Retinal pigment epithelial cell (primary cell): ENCODE measurements at regions not wholly inside any gene's neighbourhood (a gene's known extent, or its start where the extent isn't known, plus 50 kb on each side); places are given as distances from the start of the nearest gene placed in this dataset.

Experiments
- DNase-seq: peaks from one replicate; pipeline ENCODE4 v3.0.0-alpha.2; 2010; ENCODE audit warnings: low read depth
- H3K4me3 ChIP-seq: 2 replicates; pipeline ENCODE4 v1.5.1; 2011; ENCODE audit warnings: mild to moderate bottlenecking, low read length, control low read depth, moderate library complexity
- CTCF ChIP-seq: conservative IDR thresholded peaks from 2 replicates; pipeline ENCODE4 v1.5.1; 2011; ENCODE audit warnings: low read depth, low read length, control low read depth, inconsistent platforms

GRCh38 chr7:94087664-94088352 lies 83.7 kb upstream of the BET1 start:
- peak; percentile 21 for DNase-seq
- peak; percentile 83 for TF ChIP-seq CTCF
- no peak overlapping the region for H3K4me3 ChIP-seq

- no peak for DNase-seq
- no peak overlapping the region for H3K4me3 ChIP-seq
- no peak for TF ChIP-seq CTCF
These were observed 84.4 kb upstream of the BET1 start for GRCh38 chr7:94088560-94088959.

GRCh38 chr7:94089806-94090205 lies 85.7 kb upstream of the BET1 start:
- no peak for DNase-seq
- TF ChIP-seq CTCF, result no peak
- H3K4me3 ChIP-seq, result no peak overlapping the region

- no peak for TF ChIP-seq CTCF
- no peak for DNase-seq
- H3K4me3 ChIP-seq, result no peak overlapping the region
These were observed 88.8 kb upstream of the BET1 start for GRCh38 chr7:94092980-94093379.

- no peak for DNase-seq
- no peak for TF ChIP-seq CTCF
- H3K4me3 ChIP-seq, result no peak overlapping the region
These were observed 90.1 kb upstream of the BET1 start for GRCh38 chr7:94094298-94094697.

- DNase-seq, result no peak
- no peak overlapping the region for H3K4me3 ChIP-seq
- TF ChIP-seq CTCF, result no peak
These were observed 91.3 kb upstream of the BET1 start for GRCh38 chr7:94095316-94096009.

GRCh38 chr7:94099679-94100078 lies 95.5 kb upstream of the BET1 start:
- TF ChIP-seq CTCF, result no peak

More at GRCh38 chr7:94099679-94100078, 95.5 kb upstream of the BET1 start:
- no peak overlapping the region for H3K4me3 ChIP-seq
- no peak for DNase-seq
